Urinary bladder (tissue), 3 donors: ENCODE measurements at regions not wholly inside any gene's neighbourhood (a gene's known extent, or its start where the extent isn't known, plus 50 kb on each side); places are given as distances from the start of the nearest gene placed in this dataset.
"Not testable (repeated sequence)": the region's sequence is repeated elsewhere in the genome, so short reads cannot be mapped to it uniquely, and the experiment has no call there.

Source experiments
- DNase-seq: peaks from one replicate; pipeline ENCODE4 v3.0.0-alpha.2; 2015; ENCODE audit errors: extremely low spot score
- H3K27ac ChIP-seq: one replicate; pipeline ENCODE4 v1.5.1; 2013; ENCODE audit warnings: low read depth, mild to moderate bottlenecking, moderate library complexity
- H3K36me3 ChIP-seq: one replicate; pipeline ENCODE4 v1.6.1; 2013; ENCODE audit warnings: mild to moderate bottlenecking, moderate library complexity; ENCODE audit not compliant: insufficient read depth
- H3K4me1 ChIP-seq: one replicate; pipeline ENCODE4 v1.6.1; 2013; ENCODE audit warnings: mild to moderate bottlenecking, moderate library complexity; ENCODE audit not compliant: insufficient read depth
- H3K4me3 ChIP-seq: one replicate; pipeline ENCODE4 v1.5.1; 2013; ENCODE audit warnings: low read depth, low read length
- WGBS: extraction: QIAGEN DNeasy Blood & Tissue Kit; methylation state at CpG from one replicate; pipeline ENCODE4 v1.1.7; 2013; 5-methylcytosine and 5-hydroxymethylcytosine counted together
- donor health status: healthy with polysubstance abuse.
- donor health status: healthy.

DNA sequence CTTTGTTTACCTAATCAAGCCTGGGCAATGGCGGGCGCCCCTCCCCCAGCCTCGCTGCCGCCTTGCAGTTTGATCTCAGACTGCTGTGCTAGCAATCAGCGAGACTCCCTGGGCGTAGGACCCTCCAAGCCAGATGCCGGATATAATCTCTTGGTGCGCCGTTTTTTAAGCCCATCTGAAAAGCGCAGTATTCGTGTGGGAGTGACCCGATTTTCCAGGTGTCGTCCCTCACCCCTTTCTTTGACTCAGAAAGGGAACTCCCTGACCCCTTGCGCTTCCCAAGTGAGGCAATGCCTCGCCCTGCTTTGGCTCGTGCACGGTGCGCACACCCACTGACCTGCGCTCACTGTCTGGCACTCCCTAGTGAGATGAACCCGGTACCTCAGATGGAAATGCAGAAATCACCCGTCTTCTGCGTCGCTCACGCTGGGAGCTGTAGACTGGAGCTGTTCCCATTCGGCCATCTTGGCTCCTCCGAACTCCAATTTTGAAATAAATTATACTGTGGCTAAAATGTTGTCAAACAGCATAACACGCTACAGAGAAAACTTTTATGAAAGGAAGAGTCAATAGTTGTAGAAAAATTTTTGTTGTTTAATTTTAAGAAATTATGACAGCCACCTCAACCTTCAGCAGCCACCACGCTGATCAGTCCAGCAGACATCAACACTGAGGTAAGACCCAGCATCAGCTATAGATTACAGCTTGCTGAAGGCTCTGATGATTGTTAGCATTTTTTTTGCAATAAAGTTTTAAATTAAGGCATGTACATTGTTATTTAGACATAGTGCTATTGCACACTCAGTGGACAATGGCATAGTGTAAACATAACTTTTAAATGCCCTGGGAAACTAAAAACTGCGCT lies 384.7 kb upstream of the DEPDC1 start:
- H3K27ac ChIP-seq, H3K4me1 ChIP-seq, H3K36me3 ChIP-seq, H3K4me3 ChIP-seq, DNase-seq: not testable (repeated sequence)
- WGBS: 88% methylated on average over 27 of the region's 29 CpGs

DNA sequence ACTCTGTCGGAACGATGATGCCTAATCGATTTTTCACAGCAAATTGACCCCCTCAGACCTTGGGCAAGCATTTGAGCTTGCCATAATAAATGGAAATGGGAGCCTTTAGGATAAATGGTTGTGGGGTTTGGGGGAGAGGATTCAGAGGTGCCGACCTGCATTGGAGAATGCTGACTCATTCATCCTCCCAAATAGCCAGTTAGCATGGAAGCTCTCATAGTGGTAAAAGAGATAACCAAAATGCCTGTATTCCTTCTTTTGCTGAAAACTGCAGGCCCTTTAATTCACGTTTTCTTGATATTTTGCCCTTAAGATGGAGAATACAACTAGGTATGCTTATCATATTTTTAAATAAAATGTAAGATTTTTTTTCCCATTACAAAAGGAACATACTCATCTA lies 392.6 kb upstream of the DEPDC1 start:
- no peak for DNase-seq
- no peak overlapping the region for H3K4me3 ChIP-seq
- 79% methylated on average over 5 of the region's 5 CpGs for WGBS
- H3K36me3 ChIP-seq: no peaks in the 10 kb centered on the region
- H3K27ac ChIP-seq: no peak overlapping the region
- H3K4me1 ChIP-seq: no peaks in the 10 kb centered on the region

DNA sequence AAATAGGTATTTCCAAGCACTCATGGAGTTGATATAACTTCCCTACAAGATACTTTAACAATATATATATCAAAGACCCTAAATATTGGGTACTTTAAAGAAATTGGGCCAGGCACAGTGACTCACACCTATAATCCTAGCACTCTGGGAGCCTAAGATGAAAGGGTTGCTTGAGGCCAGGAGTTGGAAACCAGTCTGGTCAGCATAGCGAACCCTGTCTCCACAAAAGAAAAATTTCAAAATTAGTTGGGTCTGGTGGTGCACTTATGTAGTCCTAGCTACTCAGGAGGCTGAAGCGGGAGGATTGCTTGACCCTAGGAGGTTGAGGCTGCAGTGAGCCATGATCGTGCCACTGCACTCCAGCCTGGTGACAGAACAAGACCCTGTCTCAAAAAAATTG lies 393.9 kb upstream of the DEPDC1 start:
- 94% methylated on average over 3 of the region's 3 CpGs for WGBS
- Histone ChIP-seq H3K4me1 (no peaks in the 10 kb centered on the region), H3K4me3 (no peak overlapping the region), H3K36me3 (no peaks in the 10 kb centered on the region), H3K27ac (no peak overlapping the region)
- no peak for DNase-seq

DNA sequence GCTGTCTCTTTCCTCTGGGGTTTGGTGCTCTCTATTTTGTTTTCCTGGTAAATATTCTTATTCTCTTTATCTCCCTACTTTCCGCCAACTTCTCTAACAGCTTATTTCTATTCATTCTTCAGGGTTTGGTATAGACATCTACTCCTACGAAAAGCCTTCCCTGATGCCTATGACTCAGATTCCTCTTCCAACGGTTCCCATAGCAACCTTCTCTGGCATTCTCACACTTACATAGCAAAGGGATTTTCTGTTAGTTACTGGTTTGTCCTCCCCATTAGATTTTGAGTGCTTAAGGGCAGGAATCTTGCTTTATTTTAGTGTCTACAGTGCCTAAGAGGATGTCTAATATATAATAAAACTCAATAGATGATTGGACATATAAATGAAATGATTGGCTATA lies 407.6 kb upstream of the DEPDC1 start:
- DNase-seq: no peak
- H3K4me3 ChIP-seq: no peak overlapping the region
- H3K36me3 ChIP-seq: no peaks in the 10 kb centered on the region
- H3K27ac ChIP-seq: no peak overlapping the region
- H3K4me1 ChIP-seq: no peaks in the 10 kb centered on the region
- whole genome bisulfite sequencing: 65% methylated on average over 3 of the region's 3 CpGs

DNA sequence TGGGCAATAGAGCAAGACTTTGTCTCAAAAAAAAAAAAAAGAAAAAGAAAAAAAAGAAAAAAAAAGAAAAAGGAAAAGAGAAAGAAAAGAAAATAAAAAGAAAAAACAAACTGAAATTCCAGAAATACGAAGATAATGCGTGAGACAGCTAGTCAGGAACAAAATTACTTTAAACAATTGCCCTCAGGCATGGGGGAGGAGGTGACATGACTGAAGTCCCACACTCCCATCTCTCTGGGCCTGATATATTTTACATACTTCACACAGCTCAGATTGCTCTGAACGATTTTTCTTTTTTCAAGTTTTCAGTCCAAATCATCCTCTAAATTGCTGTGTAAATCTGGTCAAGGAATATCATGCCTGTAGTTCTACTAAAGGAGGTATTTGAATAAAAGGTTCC lies 409.5 kb upstream of the DEPDC1 start:
- WGBS: 92% methylated on average over 3 of the region's 3 CpGs
- no peak overlapping the region for H3K27ac ChIP-seq
- no peak overlapping the region for H3K4me3 ChIP-seq
- no peak for DNase-seq
- no peaks in the 10 kb centered on the region for H3K36me3 ChIP-seq
- H3K4me1 ChIP-seq: no peaks in the 10 kb centered on the region

DNA sequence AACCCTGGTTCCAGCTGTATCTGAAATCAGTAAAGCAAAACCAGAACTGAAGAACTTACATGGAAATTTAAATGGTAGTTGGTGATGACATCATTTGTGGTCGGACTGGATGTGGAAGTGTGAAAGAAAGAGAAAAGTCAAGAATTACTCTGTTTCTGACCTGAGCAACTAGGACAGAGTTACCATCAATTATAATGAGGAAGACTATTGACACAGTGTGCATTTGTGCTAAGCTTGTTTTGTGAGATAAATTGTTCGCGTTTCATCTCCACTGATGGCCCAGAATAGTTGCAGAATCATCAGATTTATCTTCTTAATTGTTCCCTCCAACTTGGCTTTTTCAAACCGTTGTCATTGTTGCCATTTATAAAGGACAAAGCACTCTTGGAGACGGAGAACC lies 410.6 kb upstream of the DEPDC1 start:
- no peak for DNase-seq
- no peaks in the 10 kb centered on the region for H3K4me1 ChIP-seq
- no peak overlapping the region for H3K27ac ChIP-seq
- WGBS: 89% methylated on average over 5 of the region's 5 CpGs
- no peak overlapping the region for H3K4me3 ChIP-seq
- H3K36me3 ChIP-seq: no peaks in the 10 kb centered on the region

DNA sequence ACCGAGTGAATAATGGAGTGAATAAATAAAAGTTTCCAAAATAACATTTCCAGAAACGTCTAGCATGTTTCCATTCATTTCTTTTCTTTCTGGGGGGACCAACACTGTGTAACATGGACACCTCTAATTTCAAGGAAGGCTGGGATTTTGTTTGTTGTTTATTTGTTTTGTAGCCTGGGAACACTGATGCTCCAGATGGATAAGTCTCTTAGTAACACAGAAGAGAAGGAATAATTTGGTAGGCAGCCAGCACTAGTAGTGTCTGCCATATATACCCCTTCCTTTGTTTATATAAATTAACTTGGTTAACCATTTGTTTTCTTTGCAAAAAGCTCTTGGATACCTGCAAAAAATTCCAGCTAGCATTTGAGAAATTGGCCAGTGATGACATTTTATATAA lies 411.4 kb upstream of the DEPDC1 start:
- no peak for DNase-seq
- H3K27ac ChIP-seq: no peak overlapping the region
- H3K4me1 ChIP-seq: no peaks in the 10 kb centered on the region
- H3K36me3 ChIP-seq: no peaks in the 10 kb centered on the region
- H3K4me3 ChIP-seq: no peak overlapping the region
- 64% methylated on average over 2 of the region's 2 CpGs for WGBS

DNA sequence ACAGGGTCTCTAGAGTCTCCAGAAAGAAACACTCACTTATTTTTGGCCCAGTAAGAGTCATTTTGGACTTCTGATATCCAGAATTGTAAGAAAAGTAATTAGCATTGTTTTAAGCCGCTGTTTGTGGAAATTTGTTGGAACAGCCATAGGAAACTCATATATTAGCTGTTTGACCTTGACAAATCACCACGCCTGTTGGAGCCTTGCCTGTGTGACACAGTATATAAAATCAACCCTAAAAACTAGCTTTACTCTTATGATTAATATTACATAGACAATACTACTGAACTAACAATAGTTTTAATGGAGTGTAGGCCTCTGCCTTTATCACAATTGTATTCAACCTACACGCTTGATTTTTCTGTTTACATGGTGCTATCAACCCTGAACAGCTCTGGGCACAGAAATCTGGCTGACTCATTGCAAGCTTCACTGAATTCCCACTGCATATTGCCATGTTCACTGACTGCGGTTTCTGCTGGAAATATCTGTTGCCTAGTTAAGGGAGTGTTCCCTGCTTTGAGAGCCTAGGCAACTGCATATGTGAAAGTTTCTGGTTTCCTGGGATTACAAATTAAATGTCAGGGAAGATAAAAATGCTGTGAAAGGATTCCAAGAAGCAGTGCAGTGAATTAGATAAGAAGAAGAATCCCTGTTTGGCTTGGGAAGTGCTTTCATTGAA lies 419.5 kb upstream of the DEPDC1 start:
- Histone ChIP-seq H3K36me3 (no peaks in the 10 kb centered on the region), H3K4me3 (no peak overlapping the region), H3K4me1 (no peaks in the 10 kb centered on the region), H3K27ac (no peak overlapping the region)
- peak; percentile 36 for DNase-seq
- WGBS: 23% methylated on average over 4 of the region's 4 CpGs

DNA sequence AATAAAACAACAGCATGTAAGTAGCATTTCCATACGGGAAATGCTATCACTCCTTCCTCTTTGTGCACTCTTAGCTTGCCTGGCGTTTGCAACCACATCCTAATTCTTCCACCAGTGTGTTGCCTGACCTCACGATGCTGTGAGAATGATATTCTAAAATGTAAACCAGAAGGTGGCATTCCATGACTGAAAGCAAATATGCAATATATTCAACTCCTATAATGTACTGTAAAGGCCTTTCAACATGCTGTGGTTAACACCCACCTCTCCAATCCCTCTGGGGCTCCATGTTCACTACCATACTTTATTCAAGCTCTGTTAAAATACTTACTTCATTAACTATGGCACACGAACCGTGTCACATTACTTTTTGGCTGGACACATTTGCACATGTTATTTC lies 420.6 kb upstream of the DEPDC1 start:
- DNase-seq: no peak
- Histone ChIP-seq H3K4me1 (no peaks in the 10 kb centered on the region), H3K27ac (no peak overlapping the region), H3K4me3 (no peak overlapping the region), H3K36me3 (no peaks in the 10 kb centered on the region)
- 47% methylated on average over 5 of the region's 5 CpGs for WGBS

DNA sequence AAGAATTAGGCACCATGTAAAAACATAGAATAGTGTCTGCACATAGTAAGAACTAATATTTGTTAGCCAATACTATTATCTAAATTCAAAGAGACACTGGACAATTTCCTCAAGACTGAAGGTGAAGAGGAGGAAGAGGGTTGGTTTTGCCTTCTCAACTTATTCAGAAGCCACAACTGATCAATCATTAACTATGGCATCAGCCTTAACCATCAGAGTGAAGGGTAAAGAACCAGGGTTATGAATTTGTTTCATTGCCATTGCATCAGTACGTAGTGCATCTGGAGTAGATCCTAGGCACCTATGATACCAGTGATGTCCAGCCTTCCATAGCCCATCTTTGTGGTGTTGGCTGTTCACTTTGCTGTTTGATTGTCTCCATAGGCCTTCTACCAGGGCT lies 421.7 kb upstream of the DEPDC1 start:
- 68% methylated on average over 1 of the region's 1 CpG for WGBS
- Histone ChIP-seq H3K4me1 (no peaks in the 10 kb centered on the region), H3K4me3 (no peak overlapping the region), H3K27ac (no peak overlapping the region), H3K36me3 (no peaks in the 10 kb centered on the region)
- no peak for DNase-seq

DNA sequence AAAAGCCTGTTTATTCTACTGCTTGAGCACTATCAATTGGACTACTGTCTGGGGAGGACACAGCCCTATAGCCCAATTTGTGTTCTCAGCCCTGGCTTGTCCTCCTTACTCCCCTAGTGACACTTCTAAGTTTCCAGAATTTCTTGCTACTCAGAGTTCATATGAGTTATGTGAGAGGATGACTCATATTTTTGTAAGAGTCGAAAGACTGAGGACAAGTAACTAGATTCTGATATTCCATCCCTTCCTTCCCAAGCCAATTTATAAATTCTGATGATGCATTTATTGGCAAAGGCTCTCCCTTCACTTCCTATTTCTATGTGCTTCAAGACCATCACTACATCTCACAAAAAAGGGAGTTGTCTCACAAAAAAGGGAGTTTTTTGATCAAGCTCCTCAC lies 422.2 kb upstream of the DEPDC1 start:
- H3K27ac ChIP-seq: no peak overlapping the region
- no peaks in the 10 kb centered on the region for H3K4me1 ChIP-seq
- WGBS: 52% methylated on average over 1 of the region's 1 CpG

DNA sequence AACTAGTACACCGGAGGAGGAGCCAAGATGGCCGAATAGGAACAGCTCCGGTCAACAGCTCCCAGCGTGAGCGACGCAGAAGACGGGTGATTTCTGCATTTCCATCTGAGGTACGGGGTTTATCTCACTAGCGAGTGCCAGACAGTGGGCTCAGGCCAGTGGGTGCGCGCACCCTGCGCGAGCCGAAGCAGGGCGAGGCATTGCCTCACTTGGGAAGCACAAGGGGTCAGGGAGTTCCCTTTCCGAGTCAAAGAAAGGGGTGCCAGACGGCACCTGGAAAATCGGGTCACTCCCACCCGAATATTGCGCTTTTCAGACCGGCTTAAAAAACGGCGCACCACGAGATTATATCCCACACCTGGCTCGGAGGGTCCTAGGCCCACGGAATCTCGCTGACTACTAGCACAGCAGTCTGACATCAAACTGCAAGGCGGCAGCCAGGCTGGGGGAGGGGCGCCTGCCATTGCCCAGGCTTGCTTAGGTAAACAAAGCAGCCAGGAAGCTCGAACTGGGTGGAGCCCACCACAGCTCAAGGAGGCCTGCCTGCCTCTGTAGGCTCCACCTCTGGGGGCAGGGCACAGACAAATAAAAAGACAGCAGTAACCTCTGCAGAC lies 426.7 kb upstream of the DEPDC1 start:
- H3K4me3 ChIP-seq, DNase-seq: not testable (repeated sequence)
- WGBS: 95% methylated on average over 29 of the region's 30 CpGs

More for the DNA sequence above, 422.2 kb upstream of the DEPDC1 start:
- peak; percentile 43 for DNase-seq
- Histone ChIP-seq H3K36me3 (no peaks in the 10 kb centered on the region), H3K4me3 (no peak overlapping the region)

DNA sequence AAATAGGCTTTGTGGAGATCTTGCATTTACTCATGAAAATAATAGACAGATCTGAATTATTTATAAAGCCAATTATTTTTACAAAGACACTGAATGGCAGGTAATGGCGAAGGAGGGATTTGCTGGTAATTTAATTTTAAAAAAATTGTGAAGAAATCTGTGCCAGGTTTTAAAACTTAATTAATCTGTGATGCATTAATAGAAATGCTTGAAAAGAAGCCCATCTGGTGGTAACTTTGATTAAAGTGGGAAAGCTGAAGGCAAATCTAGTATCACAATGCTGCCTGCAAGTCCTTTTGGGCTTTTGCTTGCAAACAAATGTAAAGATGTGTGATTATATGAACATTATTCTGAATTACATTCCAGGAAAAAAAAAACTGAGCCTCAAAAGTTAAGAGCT lies 433.2 kb upstream of the DEPDC1 start:
- 97% methylated on average over 1 of the region's 1 CpG for WGBS
- Histone ChIP-seq H3K36me3 (no peaks in the 10 kb centered on the region), H3K27ac (no peak overlapping the region), H3K4me3 (no peak overlapping the region), H3K4me1 (no peaks in the 10 kb centered on the region)
- no peak for DNase-seq

More for the DNA sequence above, 426.7 kb upstream of the DEPDC1 start:
- not testable (repeated sequence) for H3K4me1 ChIP-seq, H3K27ac ChIP-seq, H3K36me3 ChIP-seq

DNA sequence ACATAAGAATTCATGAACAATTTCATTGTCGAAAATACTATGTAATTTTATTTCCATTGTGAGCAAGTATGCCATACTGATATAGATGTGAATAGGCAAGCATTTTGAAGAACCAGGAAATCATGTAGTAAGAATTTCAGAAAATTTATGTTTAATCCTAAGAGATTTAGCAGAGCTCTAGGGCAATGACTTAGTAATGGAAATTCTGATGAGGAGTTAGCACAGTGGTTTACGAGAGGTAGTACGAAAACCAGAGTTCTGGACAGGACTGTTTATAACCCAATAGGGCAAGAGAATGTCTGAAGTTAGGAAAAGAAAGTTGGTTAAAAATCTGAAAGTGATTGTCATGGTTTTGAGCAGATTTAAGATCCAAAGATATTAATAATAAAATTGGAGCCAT lies 439.6 kb upstream of the DEPDC1 start:
- 61% methylated on average over 3 of the region's 3 CpGs for WGBS
- Histone ChIP-seq H3K36me3 (no peaks in the 10 kb centered on the region), H3K4me3 (no peak overlapping the region), H3K27ac (no peak overlapping the region), H3K4me1 (no peaks in the 10 kb centered on the region)
- no peak for DNase-seq
